Endodermal cell (in vitro differentiated cells): ENCODE measurements at regions not wholly inside any gene's neighbourhood (a gene's known extent, or its start where the extent isn't known, plus 50 kb on each side); places are given as distances from the start of the nearest gene placed in this dataset.

ENCODE experiments used
- DNase-seq: peaks from one replicate; pipeline ENCODE4 v3.0.0-alpha.2; 2017
- H3K27ac ChIP-seq: 2 replicates; pipeline ENCODE4 v1.5.1; 2013; ENCODE audit warnings: mild to moderate bottlenecking, low read depth, low read length, moderate library complexity
- H3K27me3 ChIP-seq: 2 replicates; pipeline ENCODE4 v1.6.1; 2013; ENCODE audit warnings: mild to moderate bottlenecking, low read length, moderate library complexity; ENCODE audit not compliant: insufficient read depth, control insufficient read depth, poor library complexity, severe bottlenecking
- H3K36me3 ChIP-seq: 2 replicates; pipeline ENCODE4 v1.7.0; 2013; ENCODE audit warnings: mild to moderate bottlenecking, low read length, moderate library complexity; ENCODE audit not compliant: control insufficient read depth, insufficient read depth
- H3K4me1 ChIP-seq: one replicate; pipeline ENCODE4 v1.7.0; 2013; ENCODE audit warnings: low read length; ENCODE audit not compliant: control insufficient read depth, insufficient read depth
- H3K4me3 ChIP-seq: 2 replicates; pipeline ENCODE4 v1.5.1; 2013; ENCODE audit warnings: mild to moderate bottlenecking, low read length, moderate library complexity
- H3K9ac ChIP-seq: 2 replicates; pipeline ENCODE4 v1.6.1; 2013; ENCODE audit warnings: mild to moderate bottlenecking, low read length, moderate library complexity; ENCODE audit not compliant: poor library complexity, severe bottlenecking; ENCODE audit errors: extremely low read depth
- H3K9me3 ChIP-seq: 2 replicates; pipeline ENCODE4 v1.6.1; 2013; ENCODE audit warnings: mild to moderate bottlenecking, low read length, moderate library complexity; ENCODE audit not compliant: control insufficient read depth
- H3K27ac Mint-ChIP-seq: 2 replicates; pipeline ENCODE4 v1.8.0; 2020; ENCODE audit warnings: mixed read lengths
- H3K27me3 Mint-ChIP-seq: 2 replicates; pipeline ENCODE4 v1.8.0; 2021; ENCODE audit warnings: mild to moderate bottlenecking, mixed read lengths; ENCODE audit not compliant: insufficient read depth
- H3K36me3 Mint-ChIP-seq: 2 replicates; pipeline ENCODE4 v1.8.0; 2020; ENCODE audit warnings: low read depth, mixed read lengths
- H3K4me1 Mint-ChIP-seq: 2 replicates; pipeline ENCODE4 v1.8.0; 2020; ENCODE audit warnings: mixed read lengths
- H3K4me3 Mint-ChIP-seq: 2 replicates; pipeline ENCODE4 v1.8.0; 2020; ENCODE audit warnings: mild to moderate bottlenecking, moderate library complexity, mixed read lengths
- H3K9me3 Mint-ChIP-seq: 2 replicates; pipeline ENCODE4 v1.8.0; 2020; ENCODE audit warnings: mild to moderate bottlenecking, mixed read lengths
- WGBS, 2 experiments: methylation state at CpG; one replicate each; pipeline versions ENCODE4 v1.1.5 to v1.1.7; 2013; ENCODE audit warnings: missing lambda C conversion rate in 2 of 2, mixed read lengths in 1 of 2; ENCODE audit not compliant: insufficient coverage in 1 of 2, insufficient read length in 1 of 2; 5-methylcytosine and 5-hydroxymethylcytosine counted together
- TF ChIP-seq, protein P1 (sequence below): fragments of 200-600 bp; sonication (generic); conservative IDR thresholded peaks from 2 replicates; pipeline ENCODE4 v1.5.0; 2021; ENCODE audit warnings: antibody characterized with exemption, mild to moderate bottlenecking

DNA sequence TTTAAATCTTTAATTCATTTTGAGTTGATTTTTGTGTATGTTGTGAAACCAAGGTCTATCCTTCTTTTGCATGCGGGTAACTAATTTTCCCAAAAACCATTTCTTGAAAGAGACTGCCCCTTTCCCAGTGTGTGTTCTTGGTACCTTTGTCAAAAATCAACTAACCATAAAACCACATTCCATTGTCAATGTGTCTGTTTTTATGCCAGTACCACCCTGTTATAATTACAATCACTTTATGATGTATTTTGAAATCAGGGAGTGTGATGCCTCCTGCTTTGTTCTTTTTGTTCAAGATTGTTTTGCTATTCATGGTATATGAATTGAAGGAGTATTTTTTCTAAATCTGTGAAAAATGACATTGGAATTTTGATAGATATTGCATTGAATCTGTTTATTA, 689.6 kb downstream of the TSN start:
- Histone ChIP-seq H3K4me3 (no peak overlapping the region), H3K27ac (no peak overlapping the region), H3K9ac (no peak overlapping the region), H3K27me3 (no peaks in the 10 kb centered on the region), H3K4me1 (no peaks in the 10 kb centered on the region), H3K36me3 (no peaks in the 10 kb centered on the region), H3K9me3 (no peaks in the 10 kb centered on the region)
- Mint-ChIP-seq H3K36me3 (no peaks in the 10 kb centered on the region), H3K9me3 (peaks cover 4% of the 10 kb centered on the region), H3K27me3 (no peaks in the 10 kb centered on the region), H3K4me3 (no peak overlapping the region), H3K27ac (no peak overlapping the region), H3K4me1 (no peaks in the 10 kb centered on the region)
- WGBS, 2 experiments: 100% methylated on average over 1 of the region's 1 CpG; no CpG with 5 or more reads in 1 of the 2 experiments
- no peak for DNase-seq
- TF ChIP-seq, protein P1, sequence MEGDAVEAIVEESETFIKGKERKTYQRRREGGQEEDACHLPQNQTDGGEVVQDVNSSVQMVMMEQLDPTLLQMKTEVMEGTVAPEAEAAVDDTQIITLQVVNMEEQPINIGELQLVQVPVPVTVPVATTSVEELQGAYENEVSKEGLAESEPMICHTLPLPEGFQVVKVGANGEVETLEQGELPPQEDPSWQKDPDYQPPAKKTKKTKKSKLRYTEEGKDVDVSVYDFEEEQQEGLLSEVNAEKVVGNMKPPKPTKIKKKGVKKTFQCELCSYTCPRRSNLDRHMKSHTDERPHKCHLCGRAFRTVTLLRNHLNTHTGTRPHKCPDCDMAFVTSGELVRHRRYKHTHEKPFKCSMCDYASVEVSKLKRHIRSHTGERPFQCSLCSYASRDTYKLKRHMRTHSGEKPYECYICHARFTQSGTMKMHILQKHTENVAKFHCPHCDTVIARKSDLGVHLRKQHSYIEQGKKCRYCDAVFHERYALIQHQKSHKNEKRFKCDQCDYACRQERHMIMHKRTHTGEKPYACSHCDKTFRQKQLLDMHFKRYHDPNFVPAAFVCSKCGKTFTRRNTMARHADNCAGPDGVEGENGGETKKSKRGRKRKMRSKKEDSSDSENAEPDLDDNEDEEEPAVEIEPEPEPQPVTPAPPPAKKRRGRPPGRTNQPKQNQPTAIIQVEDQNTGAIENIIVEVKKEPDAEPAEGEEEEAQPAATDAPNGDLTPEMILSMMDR: no peak

DNA sequence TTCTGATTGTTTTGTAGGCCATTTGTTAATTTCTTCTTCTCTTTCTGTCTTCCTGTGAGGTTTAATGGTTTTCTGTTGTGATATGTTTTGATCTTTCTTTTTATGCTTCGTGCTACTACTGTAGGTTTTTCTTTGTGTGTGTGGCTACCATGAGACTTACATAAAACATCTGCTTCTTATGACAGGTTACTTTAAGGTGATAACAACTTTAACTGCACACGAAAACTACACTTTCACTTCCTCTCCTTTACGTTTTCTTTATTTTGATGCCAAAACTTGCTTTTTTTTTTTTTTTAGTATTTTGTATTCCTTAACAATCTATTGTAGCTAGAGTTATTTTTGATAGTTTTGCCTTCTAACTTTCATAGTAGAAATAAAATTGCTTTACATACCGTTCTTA, 691.3 kb downstream of the TSN start:
- Mint-ChIP-seq H3K9me3 (peaks cover 6% of the 10 kb centered on the region), H3K27me3 (no peaks in the 10 kb centered on the region), H3K36me3 (no peaks in the 10 kb centered on the region), H3K4me1 (no peaks in the 10 kb centered on the region), H3K27ac (no peak overlapping the region), H3K4me3 (no peak overlapping the region)
- no peak for DNase-seq
- WGBS, 2 experiments: 93% methylated on average over 2 of the region's 4 CpGs; no CpG with 5 or more reads in 1 of the 2 experiments
- Histone ChIP-seq H3K4me3 (no peak overlapping the region), H3K4me1 (no peaks in the 10 kb centered on the region), H3K27ac (no peak overlapping the region), H3K9ac (no peak overlapping the region), H3K36me3 (no peaks in the 10 kb centered on the region), H3K9me3 (peaks cover 4% of the 10 kb centered on the region), H3K27me3 (no peaks in the 10 kb centered on the region)
- TF ChIP-seq, protein P1: no peak

DNA sequence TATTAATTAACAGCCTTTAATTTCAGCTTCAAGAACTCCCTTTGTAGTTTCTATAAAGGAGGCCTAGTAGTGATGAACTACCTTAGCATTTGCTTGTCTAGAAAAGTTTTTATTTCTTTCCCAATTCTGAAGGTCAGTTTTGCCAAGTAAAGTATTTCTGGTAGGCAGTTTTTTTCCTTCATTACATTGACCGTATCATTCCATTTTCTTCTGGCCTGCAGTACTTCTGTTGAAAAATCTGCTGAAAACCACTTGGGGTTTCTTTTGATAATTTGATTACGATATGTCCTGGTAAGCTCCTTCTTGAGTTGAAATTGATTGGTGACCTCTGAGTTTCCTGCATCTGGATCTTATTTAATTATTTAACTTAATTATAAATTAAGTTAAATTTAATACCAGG, 691.8 kb downstream of the TSN start:
- H3K9me3 ChIP-seq: peaks cover 4% of the 10 kb centered on the region
- no peak overlapping the region for H3K4me3 ChIP-seq
- TF ChIP-seq, protein P1: no peak
- DNase-seq: no peak
- H3K27ac Mint-ChIP-seq: no peak overlapping the region
- H3K4me3 Mint-ChIP-seq: no peak overlapping the region
- H3K27me3 ChIP-seq: no peaks in the 10 kb centered on the region
- no peaks in the 10 kb centered on the region for H3K4me1 Mint-ChIP-seq
- peaks cover 6% of the 10 kb centered on the region for H3K9me3 Mint-ChIP-seq
- H3K27ac ChIP-seq: no peak overlapping the region
- no peaks in the 10 kb centered on the region for H3K36me3 ChIP-seq
- no peaks in the 10 kb centered on the region for H3K4me1 ChIP-seq
- WGBS, 2 experiments: 100% methylated on average over 2 of the region's 2 CpGs; no CpG with 5 or more reads in 1 of the 2 experiments
- no peaks in the 10 kb centered on the region for H3K36me3 Mint-ChIP-seq
- H3K9ac ChIP-seq: no peak overlapping the region
- no peaks in the 10 kb centered on the region for H3K27me3 Mint-ChIP-seq
